Esophagus (tissue), 2 donors: ENCODE measurements at regions not wholly inside any gene's neighbourhood (a gene's known extent, or its start where the extent isn't known, plus 50 kb on each side); places are given as distances from the start of the nearest gene placed in this dataset.

ENCODE experiments used
- H3K27ac ChIP-seq, 2 donors: one replicate each; pipeline ENCODE4 v1.5.1; 2013; ENCODE audit warnings: low read depth in 2 of 2, mild to moderate bottlenecking in 2 of 2, inconsistent platforms in 1 of 2, low read length in 1 of 2, moderate library complexity in 1 of 2
- H3K27me3 ChIP-seq, 2 donors: one replicate each; pipeline ENCODE4 v1.6.1; 2013; ENCODE audit warnings: low read length in 2 of 2, control low read depth in 1 of 2, mild to moderate bottlenecking in 1 of 2; ENCODE audit not compliant: insufficient read depth in 2 of 2, control insufficient read depth in 1 of 2
- H3K36me3 ChIP-seq, 2 donors: one replicate each; pipeline ENCODE4 v1.6.1; 2013; ENCODE audit warnings: low read length in 1 of 2; ENCODE audit not compliant: control insufficient read depth in 2 of 2, insufficient read depth in 2 of 2
- H3K4me1 ChIP-seq, 2 donors: one replicate each; pipeline ENCODE4 v1.6.1; 2013; ENCODE audit warnings: low read length in 1 of 2; ENCODE audit not compliant: control insufficient read depth in 2 of 2, insufficient read depth in 2 of 2
- H3K4me3 ChIP-seq, 2 donors: one replicate each; pipeline ENCODE4 v1.5.1; 2013; ENCODE audit warnings: low read length in 2 of 2, mild to moderate bottlenecking in 2 of 2, low read depth in 1 of 2, moderate library complexity in 1 of 2
- H3K9me3 ChIP-seq, 2 donors: one replicate each; pipeline ENCODE4 v1.6.1; 2013; ENCODE audit warnings: mild to moderate bottlenecking in 2 of 2, low read depth in 1 of 2, low read length in 1 of 2, moderate library complexity in 1 of 2; ENCODE audit not compliant: control insufficient read depth in 2 of 2, insufficient read depth in 1 of 2
- WGBS, 2 donors: extraction: QIAGEN DNeasy Blood & Tissue Kit; methylation state at CpG; one replicate each; pipeline ENCODE4 v1.1.7; 2013; 5-methylcytosine and 5-hydroxymethylcytosine counted together
- donor health status: healthy with polysubstance abuse.
- donor health status: Bipolar disorder and iron deficiency.

DNA sequence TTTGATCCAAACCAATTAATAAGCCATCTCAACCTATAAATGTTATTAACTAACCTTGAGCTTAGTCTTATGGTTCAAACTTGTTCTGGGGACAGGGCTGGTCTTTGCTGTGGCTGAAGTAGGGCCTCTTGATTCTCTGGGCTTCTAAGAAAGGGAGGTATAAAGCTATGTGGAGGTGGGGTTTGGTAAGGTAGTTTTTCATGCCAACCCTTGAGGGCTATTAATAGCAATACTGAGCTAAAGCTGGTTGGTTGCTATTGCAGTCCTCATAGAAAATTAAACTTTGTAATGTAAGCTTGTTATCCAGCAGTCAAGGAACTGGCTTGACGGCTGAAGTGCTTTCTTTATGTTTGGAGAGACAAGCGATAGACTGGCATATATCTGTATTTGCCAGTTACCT is 112.1 kb downstream of the RND3 start:
- no peaks in the 10 kb centered on the region for H3K9me3 ChIP-seq
- no peak overlapping the region for H3K4me3 ChIP-seq
- no peaks in the 10 kb centered on the region for H3K27me3 ChIP-seq
- WGBS, 2 donors = 48 to 78% methylated on average over 2 of the region's 2 CpGs
- H3K36me3 ChIP-seq = no peaks in the 10 kb centered on the region
- H3K4me1 ChIP-seq = no peaks in the 10 kb centered on the region
- no peak overlapping the region for H3K27ac ChIP-seq

DNA sequence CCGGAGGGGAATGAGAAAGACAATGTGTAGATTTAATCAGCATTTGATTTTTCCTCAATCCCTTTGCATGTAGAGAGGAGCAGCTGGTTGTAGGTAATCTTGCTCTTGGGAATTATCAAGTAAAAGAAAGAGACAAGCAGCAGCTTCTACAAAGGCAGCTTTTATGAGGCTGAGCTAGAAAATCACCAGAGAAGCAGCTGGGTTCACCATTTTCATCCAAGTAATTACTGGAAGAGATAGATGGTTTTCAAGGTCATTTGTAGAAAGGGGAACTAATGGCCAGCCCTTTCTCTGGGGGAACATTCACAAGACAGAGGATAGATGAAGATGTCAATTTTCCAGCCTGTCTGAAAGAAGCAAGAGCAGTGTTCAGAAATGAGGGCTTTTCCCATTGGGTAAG is 113.0 kb downstream of the RND3 start:
- Histone ChIP-seq H3K36me3 (no peaks in the 10 kb centered on the region), H3K27me3 (no peaks in the 10 kb centered on the region), H3K4me3 (no peak overlapping the region), H3K9me3 (no peaks in the 10 kb centered on the region), H3K4me1 (no peaks in the 10 kb centered on the region), H3K27ac (no peak overlapping the region)
- WGBS, 2 donors = 85 to 93% methylated on average over 1 of the region's 1 CpG

DNA sequence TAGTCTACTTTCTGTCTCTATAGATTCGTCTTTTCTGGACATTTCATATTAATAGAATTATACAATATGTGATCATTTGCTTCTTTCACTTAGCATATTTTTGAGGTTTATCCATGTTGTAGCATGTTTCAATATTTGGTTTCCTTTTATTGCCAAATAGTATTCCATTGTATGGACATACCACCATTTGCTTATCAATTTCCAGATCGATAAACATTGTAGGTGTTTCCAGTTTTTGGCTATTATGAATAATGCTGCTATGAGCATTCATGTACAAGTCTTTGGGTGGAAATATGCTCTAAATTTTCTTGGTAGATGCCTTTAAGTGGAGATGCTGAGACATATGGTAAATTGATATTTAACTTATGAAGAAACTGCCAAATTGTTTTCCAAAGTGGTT is 114.1 kb downstream of the RND3 start:
- Histone ChIP-seq H3K4me1 (no peaks in the 10 kb centered on the region), H3K36me3 (no peaks in the 10 kb centered on the region), H3K9me3 (no peaks in the 10 kb centered on the region), H3K4me3 (no peak overlapping the region), H3K27ac (no peak overlapping the region), H3K27me3 (no peaks in the 10 kb centered on the region)
- WGBS, 2 donors = 92 to 95% methylated on average over 2 of the region's 2 CpGs

GRCh38 chr2:150371044-150371818 is 116.2 kb downstream of the RND3 start:
- no peak overlapping the region for H3K4me3 ChIP-seq
- H3K27me3 ChIP-seq = no peaks in the 10 kb centered on the region
- H3K36me3 ChIP-seq = no peaks in the 10 kb centered on the region
- H3K4me1 ChIP-seq = no peaks in the 10 kb centered on the region
- 58 to 78% methylated on average over 3 of the region's 3 CpGs for WGBS, 2 donors
- H3K9me3 ChIP-seq = no peaks in the 10 kb centered on the region
- no peak overlapping the region for H3K27ac ChIP-seq

DNA sequence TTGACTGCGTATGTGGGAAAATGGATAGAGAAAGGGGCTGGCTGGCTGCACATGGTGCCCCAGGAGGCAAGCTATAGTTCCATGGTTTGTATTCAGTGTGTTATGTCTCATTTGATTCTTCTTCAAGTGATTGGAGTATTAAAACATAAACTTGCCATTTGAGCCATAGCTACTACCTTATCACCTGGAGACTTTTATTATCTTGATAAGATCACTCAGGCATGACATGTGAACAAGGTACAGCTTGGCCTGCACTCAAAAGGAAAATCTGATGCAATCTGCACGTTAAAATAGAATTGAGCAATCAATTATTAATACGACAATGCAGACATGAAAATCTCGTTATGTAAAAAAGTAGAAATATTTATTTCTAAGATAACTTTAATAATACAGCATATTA is 116.9 kb downstream of the RND3 start:
- no peak overlapping the region for H3K27ac ChIP-seq
- WGBS, 2 donors = 54 to 68% methylated on average over 4 of the region's 4 CpGs

GRCh38 chr2:150369862-150370261 is 117.6 kb downstream of the RND3 start:
- Histone ChIP-seq H3K27ac (no peak overlapping the region), H3K4me3 (no peak overlapping the region), H3K36me3 (no peaks in the 10 kb centered on the region), H3K4me1 (no peaks in the 10 kb centered on the region), H3K9me3 (no peaks in the 10 kb centered on the region), H3K27me3 (no peaks in the 10 kb centered on the region)
- WGBS, 2 donors = 89 to 95% methylated on average over 9 of the region's 9 CpGs

More for the DNA sequence above, 116.9 kb downstream of the RND3 start:
- Histone ChIP-seq H3K9me3 (no peaks in the 10 kb centered on the region), H3K27me3 (no peaks in the 10 kb centered on the region), H3K4me1 (no peaks in the 10 kb centered on the region), H3K4me3 (no peak overlapping the region), H3K36me3 (no peaks in the 10 kb centered on the region)

GRCh38 chr2:150358468-150358807 is 129.0 kb downstream of the RND3 start:
- Histone ChIP-seq H3K27ac (peak overlapping the region; percentile 58 to 78), H3K36me3 (no peaks in the 10 kb centered on the region), H3K4me1 (peaks cover 0 to 2% of the 10 kb centered on the region in 2 donors), H3K27me3 (no peaks in the 10 kb centered on the region), H3K4me3 (no peak overlapping the region), H3K9me3 (no peaks in the 10 kb centered on the region)
- 81 to 83% methylated on average over 3 of the region's 3 CpGs for WGBS, 2 donors

DNA sequence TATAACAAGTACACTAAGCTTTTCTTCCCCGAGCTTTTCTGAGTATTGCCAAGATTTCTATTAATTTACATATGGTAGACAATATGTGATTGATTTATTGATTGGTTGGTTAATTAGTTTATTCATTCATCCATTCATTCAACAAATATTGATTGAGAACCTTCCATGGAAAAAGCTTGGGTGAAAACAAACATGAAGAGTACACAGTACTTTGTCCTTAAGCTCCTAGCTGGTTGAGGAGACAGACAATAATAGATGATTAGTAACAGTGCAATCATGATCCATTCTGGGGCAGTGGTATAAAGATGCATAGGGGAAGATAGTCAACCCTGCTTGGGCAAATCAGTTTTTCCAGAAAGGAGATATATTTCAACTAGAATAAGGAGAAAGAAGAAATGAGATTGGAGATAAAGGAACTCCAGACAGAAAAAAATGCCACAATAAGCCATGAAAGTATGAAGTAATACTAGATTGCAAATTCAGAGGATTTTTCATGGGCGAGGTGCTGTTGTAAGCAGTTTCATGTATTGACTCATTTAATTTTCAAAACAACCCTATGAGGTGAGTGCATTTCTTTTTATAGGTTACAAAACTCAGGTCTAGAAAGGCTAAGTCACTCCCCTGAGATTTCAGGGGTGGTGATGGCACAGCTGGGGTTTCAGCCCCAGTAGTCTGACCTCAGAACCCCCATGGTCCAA is 129.5 kb downstream of the RND3 start:
- peaks cover 0 to 2% of the 10 kb centered on the region in 2 donors for H3K4me1 ChIP-seq
- H3K4me3 ChIP-seq = no peak overlapping the region
- 73 to 75% methylated on average over 2 of the region's 2 CpGs for whole genome bisulfite sequencing, 2 donors
- no peaks in the 10 kb centered on the region for H3K36me3 ChIP-seq
- peak overlapping the region; percentile 58 to 78 for H3K27ac ChIP-seq
- H3K27me3 ChIP-seq = no peaks in the 10 kb centered on the region
- no peaks in the 10 kb centered on the region for H3K9me3 ChIP-seq

GRCh38 chr2:150355440-150355839 is 132.0 kb downstream of the RND3 start:
- Histone ChIP-seq H3K4me1 (peaks cover 0 to 2% of the 10 kb centered on the region in 2 donors), H3K27me3 (no peaks in the 10 kb centered on the region), H3K36me3 (no peaks in the 10 kb centered on the region), H3K4me3 (no peak overlapping the region), H3K9me3 (no peaks in the 10 kb centered on the region), H3K27ac (no peak overlapping the region)
- 96% methylated on average over 2 of the region's 2 CpGs for WGBS, 2 donors

- H3K4me3 ChIP-seq = no peak overlapping the region
- H3K4me1 ChIP-seq = no peaks in the 10 kb centered on the region
- no peaks in the 10 kb centered on the region for H3K36me3 ChIP-seq
- no peak overlapping the region for H3K27ac ChIP-seq
- 82 to 87% methylated on average over 2 of the region's 2 CpGs for WGBS, 2 donors
- no peaks in the 10 kb centered on the region for H3K27me3 ChIP-seq
- no peaks in the 10 kb centered on the region for H3K9me3 ChIP-seq
Observed at GRCh38 chr2:150353376-150353775, 134.1 kb downstream of the RND3 start.
